H9 (cell line): ENCODE measurements at regions not wholly inside any gene's neighbourhood (a gene's known extent, or its start where the extent isn't known, plus 50 kb on each side); places are given as distances from the start of the nearest gene placed in this dataset.
"Not testable (repeated sequence)": the region's sequence is repeated elsewhere in the genome, so short reads cannot be mapped to it uniquely, and the experiment has no call there.

ENCODE experiments used
- DNase-seq: peaks from one replicate; pipeline ENCODE4 v3.0.0-alpha.2; 2017
- H2AFZ ChIP-seq: one replicate; pipeline ENCODE4 v1.6.1; 2013; ENCODE audit warnings: mild to moderate bottlenecking, low read length, control low read depth, moderate library complexity
- H2AK5ac ChIP-seq: 2 replicates; pipeline ENCODE4 v1.6.1; 2013; ENCODE audit warnings: low read length, control low read depth, mixed read lengths; ENCODE audit not compliant: insufficient read length
- H2BK120ac ChIP-seq: one replicate; pipeline ENCODE4 v1.6.1; 2013; ENCODE audit warnings: low read depth, mild to moderate bottlenecking, low read length, control low read depth, inconsistent platforms; ENCODE audit not compliant: poor library complexity, severe bottlenecking
- H2BK12ac ChIP-seq: 2 replicates; pipeline ENCODE4 v1.6.1; 2013; ENCODE audit warnings: low read length, control low read depth, mixed read lengths, low read depth; ENCODE audit not compliant: insufficient read length
- H2BK15ac ChIP-seq: 2 replicates; pipeline ENCODE4 v1.6.1; 2013; ENCODE audit warnings: low read depth, low read length, control low read depth
- H2BK20ac ChIP-seq: one replicate; pipeline ENCODE4 v1.6.1; 2013; ENCODE audit warnings: low read depth, mild to moderate bottlenecking, low read length, control low read depth, inconsistent platforms; ENCODE audit not compliant: poor library complexity, severe bottlenecking
- H2BK5ac ChIP-seq: 2 replicates; pipeline ENCODE4 v1.6.1; 2013; ENCODE audit warnings: low read length, control low read depth, mixed read lengths; ENCODE audit not compliant: insufficient read length
- H3K14ac ChIP-seq: 2 replicates; pipeline ENCODE4 v1.6.1; 2013; ENCODE audit warnings: low read length, control low read depth; ENCODE audit not compliant: insufficient read depth
- H3K18ac ChIP-seq: 2 replicates; pipeline ENCODE4 v1.6.1; 2013; ENCODE audit warnings: low read depth, mild to moderate bottlenecking, mixed read lengths, low read length, control low read depth; ENCODE audit not compliant: insufficient read length
- H3K23ac ChIP-seq: 2 replicates; pipeline ENCODE4 v1.6.1; 2013; ENCODE audit warnings: low read length, control low read depth, mixed read lengths, low read depth; ENCODE audit not compliant: insufficient read length
- H3K23me2 ChIP-seq: 2 replicates; pipeline ENCODE4 v1.6.1; 2013; ENCODE audit warnings: low read depth, mild to moderate bottlenecking, mixed read lengths, low read length, control low read depth; ENCODE audit not compliant: insufficient read length, poor library complexity, severe bottlenecking
- H3K27ac ChIP-seq: 2 replicates; pipeline ENCODE4 v1.5.1; 2013; ENCODE audit warnings: low read length, control low read depth, mixed read lengths, low read depth; ENCODE audit not compliant: insufficient read length
- H3K27me3 ChIP-seq: 2 replicates; pipeline ENCODE4 v1.6.1; 2013; ENCODE audit warnings: low read length, control low read depth, inconsistent platforms; ENCODE audit not compliant: insufficient read depth
- H3K4ac ChIP-seq: 2 replicates; pipeline ENCODE4 v1.6.1; 2013; ENCODE audit warnings: low read depth, mild to moderate bottlenecking, control low read depth, inconsistent platforms, low read length, moderate library complexity
- H3K4me1 ChIP-seq: 2 replicates; pipeline ENCODE4 v1.6.1; 2013; ENCODE audit warnings: low read length, control low read depth, inconsistent platforms; ENCODE audit not compliant: insufficient read depth
- H3K4me2 ChIP-seq: 2 replicates; pipeline ENCODE4 v1.6.1; 2013; ENCODE audit warnings: low read length, control low read depth, mixed read lengths; ENCODE audit not compliant: insufficient read length, insufficient read depth
- H3K56ac ChIP-seq: 2 replicates; pipeline ENCODE4 v1.6.1; 2013; ENCODE audit warnings: low read depth, mild to moderate bottlenecking, mixed read lengths, low read length, control low read depth; ENCODE audit not compliant: insufficient read length
- H3K79me1 ChIP-seq: 2 replicates; pipeline ENCODE4 v1.6.1; 2013; ENCODE audit warnings: low read depth, mild to moderate bottlenecking, moderate library complexity, low read length, control low read depth, inconsistent platforms; ENCODE audit not compliant: insufficient read depth, poor library complexity, severe bottlenecking
- H3K79me2 ChIP-seq: 2 replicates; pipeline ENCODE4 v1.6.1; 2013; ENCODE audit warnings: low read length, control low read depth, inconsistent platforms; ENCODE audit not compliant: insufficient read depth
- H3K9ac ChIP-seq: 2 replicates; pipeline ENCODE4 v1.6.1; 2013; ENCODE audit warnings: low read length, control low read depth, mixed read lengths; ENCODE audit not compliant: insufficient read length; ENCODE audit errors: extremely low read depth
- H3K9me3 ChIP-seq: one replicate; pipeline ENCODE4 v1.6.1; 2013; ENCODE audit warnings: low read depth, low read length, inconsistent platforms; ENCODE audit not compliant: control insufficient read depth
- H3T11ph ChIP-seq: one replicate; pipeline ENCODE4 v1.6.1; 2013; ENCODE audit warnings: mild to moderate bottlenecking, low read length, control low read depth, inconsistent platforms
- H4K20me1 ChIP-seq: one replicate; pipeline ENCODE4 v1.6.1; 2013; ENCODE audit not compliant: control insufficient read depth, insufficient read length, insufficient read depth
- H4K5ac ChIP-seq: 2 replicates; pipeline ENCODE4 v1.6.1; 2013; ENCODE audit warnings: low read depth, mild to moderate bottlenecking, mixed read lengths, low read length, control low read depth; ENCODE audit not compliant: insufficient read length
- H4K8ac ChIP-seq: replicated peaks from 2 replicates; pipeline ENCODE4 v1.6.1; 2013; ENCODE audit warnings: low read length, control low read depth, mixed read lengths, low read depth; ENCODE audit not compliant: insufficient read length
- H4K91ac ChIP-seq: 2 replicates; pipeline ENCODE4 v1.6.1; 2013; ENCODE audit warnings: low read depth, mild to moderate bottlenecking, moderate library complexity, mixed read lengths, low read length, control low read depth; ENCODE audit not compliant: insufficient read length
- H3K27ac Mint-ChIP-seq, 3 experiments: 2 replicates in 2 of 3; 3 replicates in 1 of 3; pipeline ENCODE4 v1.8.0; 2020 to 2021; ENCODE audit warnings: mixed read lengths in 3 of 3, mild to moderate bottlenecking in 1 of 3, moderate library complexity in 1 of 3
- H3K27me3 Mint-ChIP-seq: 2 replicates; pipeline ENCODE4 v1.8.0; 2021; ENCODE audit warnings: low read depth, mild to moderate bottlenecking, moderate library complexity, mixed read lengths
- H3K36me3 Mint-ChIP-seq, 3 experiments: 2 replicates in 2 of 3; 3 replicates in 1 of 3; pipeline ENCODE4 v1.8.0; 2020 to 2021; ENCODE audit warnings: low read depth in 3 of 3, mixed read lengths in 3 of 3; ENCODE audit not compliant: insufficient read depth in 1 of 3
- H3K4me1 Mint-ChIP-seq, 2 experiments: 2 replicates each; pipeline ENCODE4 v1.8.0; 2020; ENCODE audit warnings: mixed read lengths in 2 of 2
- H3K4me3 Mint-ChIP-seq, 2 experiments: 2 replicates in 1 of 2; 3 replicates in 1 of 2; pipeline ENCODE4 v1.8.0; 2020 to 2021; ENCODE audit warnings: mild to moderate bottlenecking in 2 of 2, mixed read lengths in 2 of 2, moderate library complexity in 1 of 2
- H3K9me3 Mint-ChIP-seq, 2 experiments: 2 replicates in 1 of 2; 3 replicates in 1 of 2; pipeline ENCODE4 v1.8.0; 2020; ENCODE audit warnings: mild to moderate bottlenecking in 2 of 2, mixed read lengths in 2 of 2, moderate library complexity in 1 of 2
- WGBS: extraction: QIAGEN DNeasy Blood & Tissue Kit; methylation state at CpG from one replicate; pipeline ENCODE4 v1.1.7; 2013; ENCODE audit warnings: missing lambda C conversion rate, low lambda C conversion rate, mixed read lengths; ENCODE audit not compliant: insufficient read length; ENCODE audit errors: extremely low coverage; 5-methylcytosine and 5-hydroxymethylcytosine counted together

DNA sequence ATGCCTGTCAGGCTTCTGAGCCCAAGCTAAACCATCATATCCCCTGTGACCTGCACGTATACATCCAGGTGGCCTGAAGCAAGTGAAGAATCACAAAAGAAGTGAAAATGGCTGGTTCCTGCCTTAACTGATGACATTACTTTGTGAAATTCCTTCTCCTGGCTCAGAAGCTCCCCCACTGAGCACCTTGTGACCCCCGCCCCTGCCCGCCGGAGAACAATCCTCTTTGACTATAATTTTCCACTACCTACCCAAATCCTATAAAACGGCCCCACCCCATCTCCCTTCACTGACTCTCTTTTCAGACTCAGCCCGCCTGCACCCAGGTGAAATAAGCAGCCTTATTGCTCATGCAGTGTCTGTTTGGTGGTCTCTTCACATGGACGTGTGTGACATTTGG, 673.9 kb upstream of the TPTE start:
- H3K9me3 ChIP-seq = peaks cover 83% of the 10 kb centered on the region
- H3K4me3 Mint-ChIP-seq = not testable (repeated sequence)
- H3K36me3 Mint-ChIP-seq = peaks cover 3 to 20% (median 12%) of the 10 kb centered on the region in 3 experiments; a peak in 5 of 7 replicates

DNA sequence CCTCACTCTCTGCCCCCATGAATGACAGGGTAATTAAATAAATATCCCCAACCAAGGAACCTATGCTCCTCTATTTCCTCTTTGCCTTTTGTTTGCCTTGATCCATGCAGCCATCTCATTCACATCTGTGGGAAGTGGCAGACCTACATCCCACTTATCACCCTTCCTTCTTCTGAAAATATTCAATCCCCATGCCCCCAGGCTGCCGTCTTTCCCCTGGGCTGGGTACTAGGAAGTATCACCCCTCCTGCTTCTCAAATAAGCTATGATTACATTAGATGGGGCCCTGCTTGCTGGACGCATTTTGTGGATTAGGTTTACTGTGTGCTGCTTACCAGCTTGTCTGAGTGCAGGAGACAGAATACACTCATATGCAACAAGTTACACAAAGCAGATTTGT, 670.2 kb upstream of the TPTE start:
- H4K8ac ChIP-seq, H2BK5ac ChIP-seq, H3K27ac ChIP-seq, H3K79me1 ChIP-seq, H4K5ac ChIP-seq, H3K18ac ChIP-seq, H3K4me2 ChIP-seq, H3K27me3 ChIP-seq, H3K9ac ChIP-seq, H3K23ac ChIP-seq, H2AFZ ChIP-seq, H3K27ac Mint-ChIP-seq, H3K56ac ChIP-seq, H3K36me3 Mint-ChIP-seq, H3K4me3 Mint-ChIP-seq, H3K4ac ChIP-seq, H3K79me2 ChIP-seq, H4K20me1 ChIP-seq, H2BK15ac ChIP-seq, H3K14ac ChIP-seq, H4K91ac ChIP-seq, H2BK12ac ChIP-seq, H2BK120ac ChIP-seq, H2AK5ac ChIP-seq, H3K27me3 Mint-ChIP-seq, H3K23me2 ChIP-seq, H3K4me1 ChIP-seq, H3K4me1 Mint-ChIP-seq, DNase-seq, H3T11ph ChIP-seq, H2BK20ac ChIP-seq: not testable (repeated sequence)
- peaks cover 17 to 18% of the 10 kb centered on the region in 2 experiments for H3K9me3 Mint-ChIP-seq
- H3K9me3 ChIP-seq = peaks cover 60% of the 10 kb centered on the region
- WGBS = no CpG with 5 or more reads among the region's 2 CpGs

More for the DNA sequence above, 673.9 kb upstream of the TPTE start:
- H2AK5ac ChIP-seq, H3K27me3 Mint-ChIP-seq, H4K8ac ChIP-seq, H3K27me3 ChIP-seq, H3K27ac ChIP-seq, H3K23ac ChIP-seq, H3K18ac ChIP-seq, H4K5ac ChIP-seq, H2BK12ac ChIP-seq, H3K9ac ChIP-seq, H3K4me2 ChIP-seq, H2BK120ac ChIP-seq, H3K4me1 ChIP-seq, H3K79me1 ChIP-seq, H2AFZ ChIP-seq, H2BK5ac ChIP-seq, H3T11ph ChIP-seq, H3K79me2 ChIP-seq, H3K23me2 ChIP-seq, H2BK20ac ChIP-seq, H4K91ac ChIP-seq, DNase-seq, H3K27ac Mint-ChIP-seq, H3K4ac ChIP-seq, H3K56ac ChIP-seq, H3K14ac ChIP-seq, H4K20me1 ChIP-seq, H3K4me1 Mint-ChIP-seq, H2BK15ac ChIP-seq: not testable (repeated sequence)
- no CpG with 5 or more reads among the region's 7 CpGs for WGBS
- H3K9me3 Mint-ChIP-seq = peaks cover 20 to 30% of the 10 kb centered on the region in 2 experiments
